ENCODE measurements at regions not wholly inside any gene's neighbourhood (a gene's known extent, or its start where the extent isn't known, plus 50 kb on each side); places are given as distances from the start of the nearest gene placed in this dataset.

DNA sequence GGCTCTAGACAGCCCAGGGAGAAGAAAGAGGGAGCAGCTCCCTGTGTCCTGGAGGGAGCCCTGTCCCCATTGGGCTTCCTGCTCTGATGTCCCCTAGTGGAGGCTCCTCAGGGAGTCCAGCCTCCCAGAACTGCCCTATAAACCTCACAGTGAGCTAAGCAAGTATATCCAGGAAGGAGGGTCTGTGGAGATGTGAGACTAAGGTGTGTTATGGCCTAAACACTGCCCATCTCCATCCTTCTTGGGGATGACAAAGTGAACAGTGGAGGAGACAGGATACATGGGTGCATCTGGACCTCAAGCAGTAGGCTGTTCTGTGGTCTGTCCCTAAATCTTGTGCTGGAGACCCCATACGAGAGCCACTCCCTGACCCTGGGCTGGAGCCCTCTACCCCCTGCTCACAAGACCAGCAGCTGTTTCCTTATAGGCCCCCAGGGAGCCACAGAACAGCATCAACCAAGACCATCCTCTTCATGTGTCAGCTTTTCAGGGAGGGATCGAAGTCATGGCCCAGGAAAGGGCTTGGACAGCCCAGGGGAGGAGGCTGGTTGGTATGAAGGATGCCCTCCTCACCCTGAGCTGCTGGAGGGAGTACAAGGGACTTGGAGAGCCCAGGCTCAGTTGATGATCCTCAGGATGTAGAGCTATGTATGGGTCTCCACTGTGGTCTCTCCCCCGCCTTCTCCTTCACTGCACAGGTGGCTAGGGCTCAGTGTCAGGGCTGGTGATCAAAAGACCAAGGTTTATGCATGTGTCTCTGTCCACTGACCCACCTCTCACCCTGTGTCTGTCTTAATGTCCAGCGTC lies 49.7 kb upstream of the TOP3B start:
- Histone ChIP-seq H3K27me3 (no peaks in the 10 kb centered on the region; the same call in 1 of the 2 replicates), H3K4me1 (no peaks in the 10 kb centered on the region), H3K36me3 (no peaks in the 10 kb centered on the region), H3K9me3 (no peaks in the 10 kb centered on the region), H3K4me3 (ENCODE audit: low read depth, low read length) (no peak overlapping the region)
- TF ChIP-seq, protein P1, sequence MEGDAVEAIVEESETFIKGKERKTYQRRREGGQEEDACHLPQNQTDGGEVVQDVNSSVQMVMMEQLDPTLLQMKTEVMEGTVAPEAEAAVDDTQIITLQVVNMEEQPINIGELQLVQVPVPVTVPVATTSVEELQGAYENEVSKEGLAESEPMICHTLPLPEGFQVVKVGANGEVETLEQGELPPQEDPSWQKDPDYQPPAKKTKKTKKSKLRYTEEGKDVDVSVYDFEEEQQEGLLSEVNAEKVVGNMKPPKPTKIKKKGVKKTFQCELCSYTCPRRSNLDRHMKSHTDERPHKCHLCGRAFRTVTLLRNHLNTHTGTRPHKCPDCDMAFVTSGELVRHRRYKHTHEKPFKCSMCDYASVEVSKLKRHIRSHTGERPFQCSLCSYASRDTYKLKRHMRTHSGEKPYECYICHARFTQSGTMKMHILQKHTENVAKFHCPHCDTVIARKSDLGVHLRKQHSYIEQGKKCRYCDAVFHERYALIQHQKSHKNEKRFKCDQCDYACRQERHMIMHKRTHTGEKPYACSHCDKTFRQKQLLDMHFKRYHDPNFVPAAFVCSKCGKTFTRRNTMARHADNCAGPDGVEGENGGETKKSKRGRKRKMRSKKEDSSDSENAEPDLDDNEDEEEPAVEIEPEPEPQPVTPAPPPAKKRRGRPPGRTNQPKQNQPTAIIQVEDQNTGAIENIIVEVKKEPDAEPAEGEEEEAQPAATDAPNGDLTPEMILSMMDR (IDR thresholded peaks at IDR 0.05; ENCODE audit: low read depth, low read length) = no peak
- no peak for DNase-seq

Data from BE2C (cell line).